IMR-90 (cell line): ENCODE measurements at regions not wholly inside any gene's neighbourhood (a gene's known extent, or its start where the extent isn't known, plus 50 kb on each side); places are given as distances from the start of the nearest gene placed in this dataset.

Experiments
- ATAC-seq: fragments of 200-7000 bp; cut with Tn5 transposase; 2 replicates; pipeline ENCODE4 v1.9.1; 2020; ENCODE audit warnings: low read depth, mild to moderate bottlenecking, moderate library complexity
- BruUV-seq: library from RNA; stranded (reverse); fragments of 400-500 nt; replicated peaks from 2 replicates; lab custom pipeline; 2021; lab: Mats Ljungman, UMichigan
- CTCF ChIA-PET: fragments of 300-600 bp; formaldehyde crosslinking; extraction: SDS; loops from one replicate; lab custom pipeline; 2021; ENCODE audit warnings: antibody characterized with exemption; lab: Yijun Ruan, JAX
- POLR2A ChIA-PET: fragments of 300-600 bp; sonication (Branson Sonifier 250); formaldehyde crosslinking; loops from one replicate; lab custom pipeline; 2022; ENCODE audit warnings: antibody characterized with exemption; ENCODE audit not compliant: unreplicated experiment; lab: Charles Lee
- DNase-seq: peaks from one replicate; pipeline ENCODE4 v3.0.0; 2013
- H2AFZ ChIP-seq: replicated peaks from 2 replicates; pipeline ENCODE3; 2013; ENCODE audit warnings: low read length, mild to moderate bottlenecking; ENCODE audit not compliant: poor library complexity
- H2AK5ac ChIP-seq: 2 replicates; pipeline ENCODE4 v1.6.1; 2013; ENCODE audit warnings: low read depth, low read length, inconsistent platforms
- H2AK9ac ChIP-seq: replicated peaks from 2 replicates; pipeline ENCODE3; 2013; ENCODE audit warnings: mild to moderate bottlenecking, low read depth, low read length, moderate library complexity; ENCODE audit not compliant: poor library complexity
- H2BK120ac ChIP-seq: 2 replicates; pipeline ENCODE4 v1.6.1; 2013; ENCODE audit warnings: low read depth, low read length, inconsistent platforms
- H2BK15ac ChIP-seq: 3 replicates; pipeline ENCODE4 v1.6.1; 2013; ENCODE audit warnings: low read depth, low read length, inconsistent platforms
- H2BK20ac ChIP-seq: 2 replicates; pipeline ENCODE4 v1.6.1; 2013; ENCODE audit warnings: low read depth, mild to moderate bottlenecking, inconsistent platforms, low read length, moderate library complexity
- H2BK5ac ChIP-seq: 2 replicates; pipeline ENCODE4 v1.6.1; 2013; ENCODE audit warnings: mild to moderate bottlenecking, low read depth, low read length, inconsistent platforms; ENCODE audit not compliant: poor library complexity, severe bottlenecking
- H3K14ac ChIP-seq: replicated peaks from 2 replicates; pipeline ENCODE4 v1.6.1; 2013; ENCODE audit warnings: low read depth, low read length, inconsistent platforms
- H3K18ac ChIP-seq: 2 replicates; pipeline ENCODE4 v1.6.1; 2013; ENCODE audit warnings: low read depth, low read length, control low read depth
- H3K23ac ChIP-seq: 2 replicates; pipeline ENCODE4 v1.6.1; 2013; ENCODE audit warnings: low read depth, low read length, inconsistent platforms
- H3K27ac ChIP-seq: 2 replicates; pipeline ENCODE4 v1.5.1; 2013; ENCODE audit warnings: mild to moderate bottlenecking, control low read depth, low read length; ENCODE audit not compliant: insufficient read depth
- H3K27me3 ChIP-seq: 2 replicates; pipeline ENCODE4 v1.6.1; 2013; ENCODE audit warnings: low read length; ENCODE audit not compliant: control insufficient read depth, insufficient read depth
- H3K36me3 ChIP-seq: 2 replicates; pipeline ENCODE4 v1.6.1; 2013; ENCODE audit warnings: low read length, mixed read lengths; ENCODE audit not compliant: control insufficient read depth, insufficient read depth
- H3K4ac ChIP-seq: 2 replicates; pipeline ENCODE4 v1.6.1; 2013; ENCODE audit warnings: low read depth, low read length, inconsistent platforms
- H3K4me1 ChIP-seq: 2 replicates; pipeline ENCODE4 v1.6.1; 2013; ENCODE audit warnings: low read length, mixed read lengths; ENCODE audit not compliant: control insufficient read depth, insufficient read depth
- H3K4me2 ChIP-seq: 2 replicates; pipeline ENCODE4 v1.6.1; 2013; ENCODE audit warnings: low read depth, mild to moderate bottlenecking, control low read depth, low read length, moderate library complexity
- H3K4me3 ChIP-seq: 2 replicates; pipeline ENCODE4 v1.5.1; 2013; ENCODE audit warnings: low read depth, mild to moderate bottlenecking, control low read depth, low read length, moderate library complexity; ENCODE audit not compliant: insufficient read depth
- H3K56ac ChIP-seq: 2 replicates; pipeline ENCODE4 v1.6.1; 2013; ENCODE audit warnings: low read length, inconsistent platforms; ENCODE audit not compliant: insufficient read depth; ENCODE audit errors: extremely low read depth
- H3K79me1 ChIP-seq, 2 experiments: 2 replicates each; pipeline ENCODE4 v1.6.1; 2013; ENCODE audit warnings: low read length in 2 of 2, inconsistent platforms in 1 of 2, low read depth in 1 of 2
- H3K9ac ChIP-seq: 2 replicates; pipeline ENCODE4 v1.6.1; 2013; ENCODE audit warnings: low read depth, low read length, control low read depth
- H3K9me1 ChIP-seq: 2 replicates; pipeline ENCODE4 v1.6.1; 2013; ENCODE audit warnings: low read length, inconsistent platforms; ENCODE audit not compliant: insufficient read depth
- H3K9me3 ChIP-seq: 2 replicates; pipeline ENCODE4 v1.6.1; 2013; ENCODE audit warnings: low read length; ENCODE audit not compliant: control insufficient read depth, insufficient read depth
- H4K20me1 ChIP-seq: 2 replicates; pipeline ENCODE4 v1.6.1; 2013; ENCODE audit warnings: low read length, inconsistent platforms; ENCODE audit not compliant: insufficient read depth
- H4K5ac ChIP-seq: 2 replicates; pipeline ENCODE4 v1.6.1; 2013; ENCODE audit warnings: mild to moderate bottlenecking, low read depth, low read length, control low read depth
- H4K8ac ChIP-seq, 2 experiments: 2 replicates each; pipeline ENCODE4 v1.6.1; 2013; ENCODE audit warnings: low read depth in 2 of 2, low read length in 2 of 2, control low read depth in 1 of 2, inconsistent platforms in 1 of 2
- H4K91ac ChIP-seq: 2 replicates; pipeline ENCODE4 v1.6.1; 2013; ENCODE audit warnings: low read depth, low read length, inconsistent platforms; ENCODE audit not compliant: insufficient read depth
- CEBPB ChIP-seq: IDR thresholded peaks from 2 replicates; pipeline ENCODE4 v1.6.1; 2012; ENCODE audit warnings: low read depth, low read length, improper control_type of control experiment
- RAD21 ChIP-seq: IDR thresholded peaks from 2 replicates; pipeline ENCODE4 v1.6.1; 2012; ENCODE audit warnings: low read length, improper control_type of control experiment
- SMC3 ChIP-seq: fragments of 150-350 bp; IDR thresholded peaks from 2 replicates; pipeline ENCODE4 v1.6.1; 2016; ENCODE audit warnings: low read depth, mild to moderate bottlenecking, antibody characterized with exemption, low read length, moderate library complexity
- WGBS, 2 experiments: methylation state at CpG; one replicate each; pipeline versions ENCODE4 v1.1.5 to v1.1.7; 2013; ENCODE audit warnings: missing lambda C conversion rate in 2 of 2; ENCODE audit not compliant: insufficient read length in 1 of 2; ENCODE audit errors: extremely low coverage in 2 of 2; 5-methylcytosine and 5-hydroxymethylcytosine counted together
- dilution Hi-C: fragments of 300-500 bp; cut with HindIII; formaldehyde crosslinking; loops from one replicate; pipeline ENCODE4 v1.14.3; 2018; ENCODE audit warnings: low sequenced_read_pairs; ENCODE audit not compliant: unreplicated experiment
- in situ Hi-C: fragments of 300-500 bp; cut with MboI; formaldehyde crosslinking; loops from 3 replicates; pipeline ENCODE4 v1.14.3; 2019; ENCODE audit warnings: low sequenced_read_pairs, inconsistent platforms, mixed read lengths
- intact Hi-C: fragments of 100-400 bp; cut with micrococcal nuclease; formaldehyde crosslinking; loops from 2 replicates; pipeline ENCODE4 v1.10.0; 2022

DNA sequence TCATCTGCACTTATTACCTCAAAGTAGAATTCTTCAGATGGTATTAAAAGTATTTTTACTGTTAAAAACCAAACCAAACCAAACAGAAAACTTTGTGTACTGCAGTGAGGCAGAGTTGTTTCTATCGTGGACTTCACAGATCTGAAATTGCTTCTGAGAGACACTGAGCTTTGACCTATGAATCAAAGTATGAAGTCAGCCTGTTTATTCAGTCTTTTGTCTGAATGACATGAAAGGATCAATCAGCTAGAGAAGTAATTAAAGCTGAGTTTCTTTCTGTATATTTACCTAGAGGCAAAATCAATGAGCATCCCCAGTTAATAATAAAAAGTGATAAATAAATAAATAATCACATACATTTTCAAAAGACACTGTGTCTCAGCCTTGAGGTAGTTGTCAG lies 2121.0 kb downstream of the PCDH7 start:
- Histone ChIP-seq H3K4me3 (no peak overlapping the region), H2BK120ac (no peak overlapping the region), H3K9me3 (no peaks in the 10 kb centered on the region), H3K18ac (no peak overlapping the region), H3K56ac (no peak overlapping the region), H2AK5ac (no peak overlapping the region), H3K9ac (no peak overlapping the region), H2AK9ac (no peak overlapping the region), H2AFZ (no peak overlapping the region), H4K5ac (no peak overlapping the region), H3K79me1 (no peaks in the 10 kb centered on the region), H2BK15ac (no peak overlapping the region), H3K27me3 (no peaks in the 10 kb centered on the region), H3K4me2 (no peak overlapping the region), H3K27ac (no peak overlapping the region), H3K4ac (no peak overlapping the region), H4K20me1 (no peaks in the 10 kb centered on the region), H2BK5ac (no peak overlapping the region), H2BK20ac (no peak overlapping the region), H3K14ac (no peak overlapping the region), H3K36me3 (no peaks in the 10 kb centered on the region), H3K9me1 (no peaks in the 10 kb centered on the region), H3K23ac (no peak overlapping the region), H3K4me1 (no peaks in the 10 kb centered on the region), H4K91ac (no peak overlapping the region), H4K8ac (no peak overlapping the region)
- ChIA-PET CTCF (no interaction called here), POLR2A (no interaction called here)
- WGBS, 2 experiments, result no CpG with 5 or more reads among the region's 1 CpG
- TF ChIP-seq RAD21 (no peak), CEBPB (no peak), SMC3 (no peak)
- intact Hi-C loops, result no loop called here
- dilution Hi-C loops, result no loop called here
- BruUV-seq, result no TSS peak
- DNase-seq (no peak), ATAC-seq (no peak)
- in situ Hi-C loops, result no loop called here
